RWPE2 (cell line): ENCODE measurements at regions not wholly inside any gene's neighbourhood (a gene's known extent, or its start where the extent isn't known, plus 50 kb on each side); places are given as distances from the start of the nearest gene placed in this dataset.
"Not testable (repeated sequence)": the region's sequence is repeated elsewhere in the genome, so short reads cannot be mapped to it uniquely, and the experiment has no call there.

Source experiments
- ATAC-seq: fragments of 200-7000 bp; cut with Tn5 transposase; 3 replicates; pipeline ENCODE4 v1.9.1; 2021; ENCODE audit warnings: low read depth
- DNase-seq: peaks from one replicate; pipeline ENCODE4 v3.0.0-alpha.2; 2020; ENCODE audit warnings: low spot score
- H3K27ac ChIP-seq: fragments of 450-650 bp; 2 replicates; pipeline ENCODE4 v1.5.1; 2017; ENCODE audit warnings: mild to moderate bottlenecking; ENCODE audit not compliant: poor library complexity, severe bottlenecking
- H3K27me3 ChIP-seq: fragments of 250-450 bp; sonication (Bioruptor Pico); 2 replicates; pipeline ENCODE4 v1.5.1; 2021; ENCODE audit warnings: mild to moderate bottlenecking, moderate library complexity; ENCODE audit not compliant: insufficient read depth, poor library complexity, severe bottlenecking
- H3K36me3 ChIP-seq: fragments of 250-450 bp; sonication (Bioruptor Pico); 2 replicates; pipeline ENCODE4 v1.5.1; 2020; ENCODE audit warnings: low read depth, mild to moderate bottlenecking, moderate library complexity
- H3K4me1 ChIP-seq: fragments of 250-450 bp; sonication (Bioruptor Pico); 2 replicates; pipeline ENCODE4 v1.5.1; 2021; ENCODE audit warnings: mild to moderate bottlenecking, moderate library complexity; ENCODE audit not compliant: insufficient read depth, poor library complexity, severe bottlenecking
- H3K4me3 ChIP-seq: fragments of 250-450 bp; sonication (Bioruptor Pico); 2 replicates; pipeline ENCODE4 v1.5.1; 2021; ENCODE audit warnings: mild to moderate bottlenecking, moderate library complexity; ENCODE audit not compliant: severe bottlenecking
- H3K9me3 ChIP-seq: fragments of 250-450 bp; sonication (Bioruptor Pico); 2 replicates; pipeline ENCODE4 v1.5.1; 2021; ENCODE audit warnings: mild to moderate bottlenecking, moderate library complexity; ENCODE audit not compliant: severe bottlenecking
- CTCF ChIP-seq: fragments of 450-650 bp; IDR thresholded peaks from one replicate; pipeline ENCODE4 v1.5.1; 2017; ENCODE audit warnings: mild to moderate bottlenecking, moderate library complexity; ENCODE audit not compliant: poor library complexity, severe bottlenecking

- Histone ChIP-seq H3K27ac (no peak overlapping the region), H3K9me3 (no peaks in the 10 kb centered on the region), H3K4me3 (no peak overlapping the region), H3K36me3 (no peaks in the 10 kb centered on the region), H3K4me1 (no peaks in the 10 kb centered on the region), H3K27me3 (no peaks in the 10 kb centered on the region)
- DNase-seq (no peak), ATAC-seq (no peak)
- TF ChIP-seq CTCF: no peak
Observed at GRCh38 chr10:121385136-121385535, 213.1 kb downstream of the FGFR2 start.

- H3K4me3 ChIP-seq: no peak overlapping the region
- H3K9me3 ChIP-seq: no peaks in the 10 kb centered on the region
- H3K27ac ChIP-seq: no peak overlapping the region
- peak; percentile 11 for TF ChIP-seq CTCF
- ATAC-seq: no peak
- no peak for DNase-seq
- H3K36me3 ChIP-seq: no peaks in the 10 kb centered on the region
- no peaks in the 10 kb centered on the region for H3K4me1 ChIP-seq
- H3K27me3 ChIP-seq: no peaks in the 10 kb centered on the region
Observed at GRCh38 chr10:121392657-121393056, 205.6 kb downstream of the FGFR2 start.

GRCh38 chr10:121393522-121393921 lies 204.7 kb downstream of the FGFR2 start:
- H3K27me3 ChIP-seq: no peaks in the 10 kb centered on the region
- no peak for DNase-seq
- H3K4me3 ChIP-seq: no peak overlapping the region

GRCh38 chr10:121400507-121400906 lies 197.7 kb downstream of the FGFR2 start:
- not testable (repeated sequence) for H3K36me3 ChIP-seq, H3K4me1 ChIP-seq, H3K9me3 ChIP-seq, H3K27me3 ChIP-seq, DNase-seq, ATAC-seq, H3K4me3 ChIP-seq, H3K27ac ChIP-seq

More at GRCh38 chr10:121393522-121393921, 204.7 kb downstream of the FGFR2 start:
- ATAC-seq: no peak
- no peaks in the 10 kb centered on the region for H3K4me1 ChIP-seq
- H3K9me3 ChIP-seq: no peaks in the 10 kb centered on the region
- H3K36me3 ChIP-seq: no peaks in the 10 kb centered on the region
- TF ChIP-seq CTCF: no peak
- no peak overlapping the region for H3K27ac ChIP-seq

- peaks cover 9% of the 10 kb centered on the region for H3K4me1 ChIP-seq
- H3K36me3 ChIP-seq: no peaks in the 10 kb centered on the region
- DNase-seq: no peak
- no peak overlapping the region for H3K4me3 ChIP-seq
- H3K27ac ChIP-seq: no peak overlapping the region
- no peaks in the 10 kb centered on the region for H3K27me3 ChIP-seq
- H3K9me3 ChIP-seq: no peaks in the 10 kb centered on the region
- ATAC-seq: no peak
- TF ChIP-seq CTCF: no peak
Observed at GRCh38 chr10:121403527-121403926, 194.7 kb downstream of the FGFR2 start.

GRCh38 chr10:121404611-121405010 lies 193.6 kb downstream of the FGFR2 start:
- no peaks in the 10 kb centered on the region for H3K36me3 ChIP-seq
- H3K4me1 ChIP-seq: peaks cover 9% of the 10 kb centered on the region
- no peak overlapping the region for H3K27ac ChIP-seq
- no peaks in the 10 kb centered on the region for H3K27me3 ChIP-seq
- H3K4me3 ChIP-seq: no peak overlapping the region
- ATAC-seq: no peak
- H3K9me3 ChIP-seq: no peaks in the 10 kb centered on the region
- no peak for TF ChIP-seq CTCF
- DNase-seq: no peak
